NOMO-1 (cell line): ENCODE measurements at regions not wholly inside any gene's neighbourhood (a gene's known extent, or its start where the extent isn't known, plus 50 kb on each side); places are given as distances from the start of the nearest gene placed in this dataset.
"Not testable (repeated sequence)": the region's sequence is repeated elsewhere in the genome, so short reads cannot be mapped to it uniquely, and the experiment has no call there.

Experiments
- DNase-seq, 2 experiments: peaks; one replicate each; lab custom pipeline; 2025; ENCODE audit not compliant: unreplicated experiment in 2 of 2; lab: John Stamatoyannopoulos, UW

DNA sequence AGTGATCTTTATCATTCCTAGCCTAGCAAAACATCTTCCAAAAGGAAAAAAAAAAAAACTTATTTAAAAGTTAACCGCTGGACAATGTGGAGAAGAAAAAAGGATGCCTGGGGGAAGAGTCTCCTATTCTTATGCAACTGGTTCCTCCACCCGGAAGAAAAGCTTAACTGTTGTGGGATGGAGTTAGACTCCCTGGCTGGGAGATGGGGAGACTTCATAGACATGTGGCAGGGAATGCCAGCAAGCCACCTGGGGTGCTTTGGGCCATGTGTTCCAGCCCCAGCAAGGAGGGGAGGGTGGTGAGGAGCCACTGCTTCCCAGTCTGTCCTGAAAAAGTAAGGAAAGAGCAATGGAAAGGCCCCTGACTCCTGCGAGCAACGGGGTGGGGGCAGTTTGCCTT lies 119.4 kb upstream of the SPIN4 start:
- DNase-seq = no peak

- no peak for DNase-seq
Observed at GRCh38 chrX:63466690-63467089, 115.6 kb upstream of the SPIN4 start.

DNA sequence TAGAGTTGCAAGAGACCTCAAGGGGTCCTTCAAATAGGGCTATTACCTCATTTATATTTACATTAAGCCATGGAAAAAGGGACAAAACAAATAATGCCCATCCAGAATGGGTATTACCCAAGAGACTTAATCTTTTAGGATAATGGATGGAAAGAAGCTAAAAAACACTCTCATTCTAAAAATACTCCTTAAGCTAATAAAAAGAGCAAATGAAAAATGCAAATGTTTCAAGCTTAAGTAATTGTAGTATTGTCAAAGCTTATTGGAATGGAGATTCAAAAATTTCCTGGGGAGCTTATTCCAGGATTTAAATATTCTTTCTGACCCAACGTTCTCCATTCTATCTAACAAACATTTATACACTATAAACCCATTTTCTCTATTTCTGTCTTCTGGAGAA lies 107.8 kb upstream of the SPIN4 start:
- no peak for DNase-seq

GRCh38 chrX:63453571-63453970 lies 102.4 kb upstream of the SPIN4 start:
- DNase-seq = no peak

GRCh38 chrX:63441717-63442116 lies 90.6 kb upstream of the SPIN4 start:
- no peak for DNase-seq

DNA sequence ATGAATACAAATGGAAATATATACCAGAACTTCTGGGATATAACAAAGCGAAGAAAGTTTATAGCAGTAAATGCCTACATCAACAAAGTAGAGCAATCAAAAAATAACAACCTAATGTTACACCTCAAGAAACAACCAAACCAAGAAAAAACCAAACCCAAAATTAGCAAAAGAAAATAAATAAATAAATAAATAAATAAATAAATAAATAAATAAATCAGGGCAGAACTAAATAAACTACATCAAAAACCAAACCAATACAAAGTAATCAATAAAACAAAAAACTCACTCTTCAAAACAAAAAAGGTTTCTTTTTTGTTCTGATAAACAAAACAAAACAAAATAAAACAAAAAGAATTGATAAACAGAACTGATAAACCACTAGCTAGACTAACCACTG lies 88.4 kb upstream of the SPIN4 start:
- DNase-seq = no peak

DNA sequence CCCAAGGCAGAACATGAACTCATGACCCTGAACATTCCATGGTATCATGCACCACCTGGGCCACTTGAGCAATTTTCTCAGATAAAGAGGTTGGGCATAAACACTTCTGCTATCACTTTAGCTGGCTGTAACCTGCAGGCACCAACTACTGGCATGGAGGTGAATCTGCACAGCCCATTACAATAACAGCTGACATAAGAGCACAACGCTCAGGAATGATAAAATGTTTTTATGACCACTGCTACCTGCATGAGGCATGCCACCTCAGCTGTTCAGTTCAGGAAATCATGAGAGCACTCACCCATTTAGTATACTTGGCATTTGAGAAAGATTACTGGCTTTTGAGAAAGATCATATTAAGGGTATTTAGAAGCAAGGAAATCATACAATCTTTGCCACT lies 85.7 kb upstream of the SPIN4 start:
- DNase-seq = no peak

DNA sequence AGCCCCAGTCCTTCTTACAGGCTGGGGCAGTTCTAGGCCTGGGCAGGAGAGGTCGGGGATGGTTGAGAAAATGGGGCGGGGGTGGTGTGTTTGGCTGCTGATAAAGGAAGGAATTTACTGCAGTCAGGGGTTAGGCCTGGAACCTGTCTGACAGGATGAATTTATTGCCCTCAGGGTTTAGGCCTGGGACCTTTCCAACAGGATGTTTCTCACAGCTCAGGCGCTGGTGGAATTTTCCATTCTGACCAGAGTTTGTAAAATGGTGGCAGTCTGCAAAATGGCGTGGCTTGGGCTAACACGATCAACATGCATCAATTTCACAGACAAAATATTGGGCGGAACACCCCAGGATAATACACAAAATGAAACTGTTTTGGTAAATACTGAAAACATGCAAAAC lies 83.5 kb upstream of the SPIN4 start:
- no peak for DNase-seq

GRCh38 chrX:63434206-63434605 lies 83.1 kb upstream of the SPIN4 start:
- DNase-seq = no peak

DNA sequence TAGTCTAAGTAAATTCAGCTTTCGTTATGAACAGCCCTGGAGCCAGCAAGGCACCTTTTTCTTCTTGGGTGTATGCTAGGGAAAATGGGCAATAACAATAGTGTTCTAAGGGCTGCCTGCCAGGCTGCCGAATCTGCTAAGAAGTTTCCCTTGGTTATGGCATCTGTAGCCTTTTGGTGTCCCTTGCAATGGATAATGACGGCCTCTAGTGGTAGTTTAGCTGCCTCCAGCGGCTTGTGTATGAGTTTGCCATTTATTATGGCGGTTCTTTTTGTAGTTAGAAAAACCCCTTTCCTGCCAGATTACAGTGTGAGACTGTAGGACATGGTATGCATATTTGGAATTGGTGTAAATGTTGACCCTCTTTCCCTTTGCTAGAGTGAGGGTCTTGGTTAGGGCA lies 78.9 kb upstream of the SPIN4 start:
- DNase-seq = no peak

- no peak for DNase-seq
Observed at GRCh38 chrX:63428348-63428747, 77.2 kb upstream of the SPIN4 start.

DNA sequence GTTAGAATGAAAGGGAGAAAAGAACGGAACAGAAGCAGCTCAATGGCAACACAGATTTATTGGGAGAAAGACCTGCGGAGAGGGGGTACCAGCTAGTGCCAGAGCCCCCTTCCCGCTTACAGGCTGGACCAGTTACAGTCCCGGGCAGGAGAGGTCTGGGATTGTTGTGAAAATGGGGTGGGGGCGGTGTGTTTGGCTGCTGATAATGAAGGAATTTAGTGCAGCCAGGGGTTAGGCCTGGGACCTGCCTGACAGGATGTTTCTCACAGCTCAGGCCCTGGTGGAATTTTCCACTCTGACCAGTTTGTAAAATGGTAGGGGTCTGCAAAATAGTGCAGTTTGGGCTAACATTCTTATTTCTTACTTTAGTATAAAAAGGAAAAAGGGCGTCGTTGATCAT lies 75.4 kb upstream of the SPIN4 start:
- DNase-seq = no peak

DNA sequence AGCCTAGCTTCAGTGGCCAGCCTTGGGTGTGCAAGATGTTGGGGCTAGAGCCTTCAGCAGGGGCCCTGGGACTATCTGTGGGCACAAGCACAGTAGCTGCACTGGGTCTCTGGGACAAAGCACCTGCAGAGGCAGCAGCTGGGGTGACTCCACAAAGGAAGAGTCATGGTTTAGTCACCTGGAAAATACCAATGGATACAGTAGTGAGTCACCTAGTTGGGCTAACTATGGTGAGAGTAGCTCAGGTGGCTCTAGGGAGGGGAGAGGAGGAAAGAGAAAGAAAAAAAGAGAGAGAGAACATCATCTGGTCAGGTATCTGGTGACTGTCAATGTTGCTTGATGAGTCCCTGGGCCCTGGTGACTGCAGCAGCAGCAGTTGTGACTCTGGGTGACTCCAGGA lies 72.9 kb upstream of the SPIN4 start:
- DNase-seq = no peak

DNA sequence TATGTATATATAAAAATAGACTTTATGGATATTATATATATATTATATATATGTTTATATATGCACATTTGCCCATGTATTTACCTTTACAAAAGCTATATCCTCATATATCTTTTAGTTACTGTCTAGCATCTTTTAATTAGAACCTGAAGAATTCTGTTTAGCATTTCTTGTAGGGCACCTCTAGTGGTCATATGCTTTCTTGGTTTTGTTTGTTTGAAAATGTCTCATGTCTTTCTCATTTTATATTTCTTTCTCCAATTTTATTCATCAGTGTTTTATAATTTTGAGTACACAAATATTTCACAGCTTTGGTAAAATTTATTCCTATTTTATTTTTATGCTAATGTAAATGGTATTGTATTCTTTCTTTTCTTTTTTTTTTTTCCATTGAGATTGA lies 70.3 kb upstream of the SPIN4 start:
- DNase-seq = no peak

- DNase-seq = no peak
Observed at GRCh38 chrX:63418211-63418610, 67.1 kb upstream of the SPIN4 start.

DNA sequence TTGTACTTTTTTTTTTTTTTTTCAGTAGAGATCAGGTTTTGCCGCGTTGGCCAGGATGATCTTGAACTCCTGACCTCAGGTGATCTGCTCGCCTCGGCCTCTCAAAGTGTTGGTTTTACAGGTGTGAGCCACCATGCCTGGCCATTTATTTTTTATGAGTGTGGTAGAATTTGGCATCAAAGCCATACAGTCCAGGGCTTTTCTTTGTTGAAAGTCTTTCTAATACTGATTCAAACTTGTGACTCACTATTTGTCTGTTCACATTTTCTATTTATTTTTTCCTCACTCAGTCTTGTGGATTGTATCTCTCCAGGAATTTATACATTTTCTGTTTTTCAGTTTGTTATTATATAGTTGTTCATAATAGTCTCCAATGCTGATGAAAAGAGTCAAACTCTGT lies 66.5 kb upstream of the SPIN4 start:
- no peak for DNase-seq

GRCh38 chrX:63409934-63410333 lies 58.8 kb upstream of the SPIN4 start:
- not testable (repeated sequence) for DNase-seq

- no peak for DNase-seq
Observed at GRCh38 chrX:63408050-63408449, 56.9 kb upstream of the SPIN4 start.

- DNase-seq = no peak
Observed at GRCh38 chrX:63404332-63404731, 53.2 kb upstream of the SPIN4 start.

DNA sequence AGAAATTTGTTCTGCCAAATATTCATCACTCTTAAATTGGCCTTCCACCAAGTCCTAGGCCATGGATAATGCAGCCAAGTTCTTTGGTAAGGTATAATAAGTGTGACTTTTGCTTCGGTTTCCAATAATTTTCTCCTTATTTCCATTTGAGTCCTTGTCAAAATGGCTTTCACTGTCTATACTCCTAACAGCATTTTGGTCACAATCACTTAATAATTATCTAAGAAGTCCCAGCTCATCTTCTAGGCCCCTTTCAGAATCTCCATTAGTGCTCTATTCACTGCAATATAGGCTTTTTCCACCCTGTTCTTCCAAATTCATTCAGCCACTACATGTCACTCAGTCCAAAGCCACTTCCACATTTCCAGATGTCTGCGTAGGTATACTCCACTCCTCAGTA lies 51.0 kb upstream of the SPIN4 start:
- no peak for DNase-seq
